NCI-H748 (cell line): ENCODE measurements at regions not wholly inside any gene's neighbourhood (a gene's known extent, or its start where the extent isn't known, plus 50 kb on each side); places are given as distances from the start of the nearest gene placed in this dataset.

ENCODE experiments used
- DNase-seq: peaks from one replicate; lab custom pipeline; 2025; ENCODE audit not compliant: unreplicated experiment; lab: John Stamatoyannopoulos, UW

GRCh38 chr16:54231919-54232318, 54.7 kb downstream of the IRX3 start:
- no peak for DNase-seq

DNA sequence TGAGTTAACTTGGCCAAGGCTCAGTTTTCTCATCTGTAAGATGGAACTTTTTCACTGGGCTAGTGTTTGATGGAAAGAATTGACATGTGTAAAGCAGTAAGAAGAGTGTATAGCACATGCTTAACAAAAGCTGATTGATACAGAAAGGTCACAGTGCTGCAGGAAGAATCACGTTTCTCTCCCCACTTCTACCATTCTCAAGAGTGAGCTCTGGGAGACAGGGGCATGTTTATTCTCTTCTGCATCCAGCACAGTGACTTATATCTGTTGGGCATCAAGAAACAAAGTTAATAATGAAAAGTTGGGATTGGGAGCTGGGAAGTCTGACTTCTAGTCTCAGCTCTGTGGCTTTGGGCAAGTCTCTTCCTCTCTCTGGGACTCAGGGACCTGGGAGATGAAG, 55.3 kb downstream of the IRX3 start:
- DNase-seq, result no peak

DNA sequence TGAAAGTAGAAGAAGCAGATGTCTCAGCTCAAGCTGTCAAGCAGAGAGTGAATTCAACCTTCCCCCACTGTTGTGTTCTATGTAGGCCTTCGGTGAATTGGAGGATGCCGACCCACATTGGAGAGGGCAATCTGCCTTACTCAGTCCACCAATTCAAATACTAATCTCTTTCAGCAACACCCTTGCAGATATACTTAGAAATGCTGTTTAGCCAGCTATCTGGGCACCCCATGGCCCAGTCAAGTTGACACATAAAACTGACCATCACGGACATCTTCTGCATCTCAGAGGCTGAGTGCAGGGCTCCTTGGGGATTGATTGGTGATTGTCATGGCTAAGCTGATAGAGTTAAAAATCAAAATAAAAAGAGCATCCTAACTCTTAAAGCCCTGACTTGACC, 58.3 kb downstream of the IRX3 start:
- no peak for DNase-seq

DNA sequence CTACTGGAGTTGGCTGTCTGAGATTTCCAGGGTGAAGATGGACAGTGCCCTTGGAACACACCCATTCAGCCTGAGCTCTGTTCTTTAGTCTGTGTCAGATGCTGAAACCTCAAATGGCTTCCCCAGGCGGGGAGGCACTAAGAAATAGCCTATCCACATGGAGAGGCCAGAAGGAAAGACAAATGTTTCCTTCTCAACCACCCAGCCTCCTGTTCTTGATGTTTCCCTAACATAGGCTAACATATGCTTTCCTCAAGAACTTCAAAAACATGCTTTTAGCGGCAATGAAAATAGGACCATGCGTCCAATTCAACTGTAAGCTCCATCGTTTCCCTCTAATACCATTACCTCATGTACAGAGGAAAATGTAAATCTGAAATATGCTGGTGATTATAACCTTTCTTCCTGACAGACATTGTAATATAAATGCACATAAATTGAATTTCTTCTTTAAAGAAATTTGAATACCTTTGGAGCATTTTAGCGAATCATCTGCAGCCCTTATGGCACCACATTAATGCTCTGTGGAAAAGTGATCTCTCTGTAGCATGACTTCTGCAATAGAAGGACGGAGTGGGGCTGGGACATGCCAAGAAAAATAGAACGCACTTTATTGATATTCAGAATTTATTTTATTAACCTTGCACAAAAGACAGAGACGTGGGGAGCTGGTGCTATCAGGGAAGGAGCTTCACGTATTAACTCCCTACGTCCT, 60.1 kb downstream of the IRX3 start:
- no peak for DNase-seq

DNA sequence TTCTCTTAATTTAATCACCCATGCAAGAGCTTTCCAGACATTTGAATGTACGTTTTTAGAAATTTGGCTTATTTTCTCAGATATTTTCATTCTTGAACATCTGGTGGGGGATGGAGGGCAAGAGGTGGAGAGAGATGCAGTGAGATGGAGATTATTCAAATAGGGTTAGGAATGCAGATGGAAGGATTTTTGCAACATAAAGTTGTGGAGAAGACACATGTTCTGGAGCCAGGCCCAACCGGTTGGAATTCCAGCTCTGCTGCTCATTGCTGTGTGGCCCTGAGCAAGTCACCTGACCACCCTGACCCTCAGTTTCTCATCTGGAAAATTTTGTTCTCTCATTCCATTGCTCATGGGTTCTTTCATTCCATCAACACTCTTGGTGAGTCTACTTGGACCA, 66.9 kb downstream of the IRX3 start:
- no peak for DNase-seq

- DNase-seq, result no peak
Observed at GRCh38 chr16:54216688-54217087, 69.9 kb downstream of the IRX3 start.

GRCh38 chr16:54216268-54216667, 70.3 kb downstream of the IRX3 start:
- no peak for DNase-seq

GRCh38 chr16:54215471-54215870, 71.1 kb downstream of the IRX3 start:
- DNase-seq, result no peak

DNA sequence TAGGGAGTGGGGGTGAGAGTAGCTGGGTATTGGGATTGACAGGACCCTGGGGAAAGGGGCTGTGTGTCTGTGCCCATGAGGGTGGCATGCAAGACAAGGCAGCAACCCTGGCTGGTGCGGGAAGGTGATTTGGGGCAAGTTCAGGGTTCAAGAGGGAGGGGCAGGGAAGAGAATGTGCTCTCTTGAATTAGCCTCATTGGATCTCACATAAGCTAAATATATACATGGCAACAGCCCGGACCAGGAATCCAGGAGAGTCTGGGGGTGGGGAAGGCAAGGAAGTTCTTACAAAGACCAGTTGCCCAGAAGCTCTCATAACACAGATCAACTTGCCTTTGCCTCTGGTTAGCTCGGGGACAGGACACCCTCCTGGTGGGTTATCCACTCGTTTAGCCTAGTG, 73.3 kb downstream of the IRX3 start:
- DNase-seq, result no peak

DNA sequence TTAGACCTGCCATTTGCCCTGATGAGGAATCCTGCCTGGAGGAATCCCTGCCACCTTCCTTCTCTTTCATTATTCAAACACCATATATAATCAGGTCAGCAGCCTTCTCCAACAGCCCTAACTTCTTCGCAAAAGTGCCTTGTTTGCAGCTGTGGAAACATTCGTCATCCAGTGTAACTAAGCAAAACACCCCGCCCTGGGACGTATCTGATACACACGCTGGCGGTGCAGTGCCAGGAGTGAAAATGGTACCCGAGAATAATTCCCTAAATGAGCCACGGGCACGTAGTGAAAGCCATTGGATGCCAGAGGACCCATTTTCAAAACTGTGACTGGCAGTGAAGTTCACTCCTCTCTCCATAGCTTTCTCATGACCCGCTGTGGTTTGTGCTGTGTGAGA, 73.7 kb downstream of the IRX3 start:
- DNase-seq, result no peak

GRCh38 chr16:54211203-54211602, 75.4 kb downstream of the IRX3 start:
- no peak for DNase-seq

DNA sequence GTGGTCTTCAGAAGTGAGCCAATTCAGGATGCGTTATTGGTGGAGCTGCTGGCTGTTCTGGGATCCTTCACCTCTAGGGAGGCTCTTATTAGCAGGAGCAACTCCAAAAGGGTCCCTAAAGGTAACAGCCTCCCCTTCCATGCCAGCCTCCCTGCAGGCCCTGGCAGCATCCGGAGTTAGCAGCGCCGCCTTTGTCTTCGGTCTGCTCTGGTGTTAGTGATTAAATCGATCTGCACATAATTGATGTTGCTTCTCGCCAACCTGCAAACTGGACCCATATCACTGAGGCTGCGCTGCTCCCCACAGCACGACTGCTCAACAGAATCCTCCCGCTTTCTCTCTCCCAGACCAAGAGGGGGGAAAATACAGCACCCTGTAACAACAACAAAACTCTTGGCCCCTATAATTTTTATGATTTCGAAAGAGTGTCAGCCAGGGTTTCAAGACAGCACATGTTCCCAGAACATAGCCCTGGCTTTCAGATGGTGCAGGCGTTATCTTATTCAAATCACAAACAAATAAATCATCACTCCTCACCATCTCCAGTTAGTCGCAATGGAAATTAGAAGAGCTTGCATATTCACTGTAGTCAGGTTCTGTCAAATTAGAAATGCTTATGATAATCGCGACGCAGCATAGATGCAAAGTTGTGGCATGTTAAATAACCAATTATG, 76.0 kb downstream of the IRX3 start:
- no peak for DNase-seq

GRCh38 chr16:54208237-54208636, 78.3 kb downstream of the IRX3 start:
- no peak for DNase-seq

DNA sequence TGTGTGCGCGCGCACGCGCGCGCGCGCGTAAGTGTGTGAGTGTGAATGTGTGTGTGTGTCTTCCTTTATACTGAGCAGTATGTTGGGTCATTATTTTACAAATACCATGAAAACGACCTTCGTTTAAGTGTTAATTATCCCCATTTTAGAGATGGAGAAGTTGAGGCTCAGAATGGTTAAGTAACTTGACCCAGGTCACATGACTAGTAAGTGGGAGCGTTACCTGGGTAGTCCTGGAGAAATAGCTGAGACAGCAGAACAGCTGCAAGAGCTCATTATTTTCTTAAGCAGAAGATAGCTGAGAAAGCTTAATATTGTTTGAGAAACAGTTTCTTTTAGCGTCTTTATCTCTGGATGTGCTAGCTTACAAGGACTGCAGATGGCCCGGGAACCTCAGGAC, 78.8 kb downstream of the IRX3 start:
- DNase-seq, result no peak

DNA sequence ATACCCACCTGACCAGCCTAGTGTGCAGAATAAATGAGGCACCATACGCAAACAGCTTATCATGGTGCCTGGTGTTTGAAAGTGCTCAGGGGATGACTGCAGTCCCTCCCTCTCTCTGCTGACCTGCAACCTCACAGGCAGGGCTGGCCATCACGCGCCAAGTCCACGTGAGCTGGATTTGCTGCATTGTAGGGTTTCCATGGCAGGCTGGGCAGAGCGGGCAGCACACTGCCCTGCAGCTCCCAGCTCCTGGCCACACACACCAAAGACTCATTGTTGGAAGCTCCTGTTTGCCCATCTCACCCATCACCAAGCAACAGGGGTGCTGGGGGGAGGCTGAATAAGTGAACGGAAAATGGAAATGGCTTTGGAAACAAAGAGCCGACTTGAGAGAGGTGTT, 81.8 kb downstream of the IRX3 start:
- DNase-seq, result peak; percentile 24

DNA sequence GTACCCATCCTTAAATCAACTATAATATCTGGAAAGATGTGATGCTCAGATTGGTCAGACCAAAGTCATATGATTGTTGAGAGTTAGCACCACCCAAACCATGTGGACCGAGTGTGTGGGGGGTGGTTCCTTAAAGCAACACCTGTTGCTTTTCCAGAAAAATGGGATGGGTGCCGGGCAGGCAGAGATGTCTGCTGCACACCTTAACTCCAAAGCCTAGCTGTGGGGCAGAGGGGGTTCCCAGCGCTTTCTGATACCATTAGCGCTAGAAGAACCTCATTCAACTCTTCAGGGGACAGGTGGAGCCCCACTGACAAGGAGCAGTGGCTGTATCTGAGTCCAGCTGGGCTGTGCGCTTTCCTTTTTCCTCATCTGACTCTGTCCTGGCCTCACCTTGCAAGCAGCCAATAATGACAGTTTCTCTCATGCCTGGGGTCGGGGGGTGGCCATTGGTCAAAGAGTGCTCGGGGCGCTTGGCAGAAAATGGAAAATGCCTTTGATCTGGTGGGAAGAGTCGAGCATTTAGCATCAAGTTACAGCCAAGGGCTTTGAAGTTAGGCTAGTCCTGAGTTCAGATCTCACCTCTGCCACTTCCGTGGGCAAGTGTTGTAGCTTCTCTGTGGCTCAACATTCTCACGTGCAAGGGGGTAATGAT, 82.6 kb downstream of the IRX3 start:
- DNase-seq, result no peak

- DNase-seq, result no peak
Observed at GRCh38 chr16:54203384-54203783, 83.2 kb downstream of the IRX3 start.
